Sigmoid colon (tissue), 6 donors: ENCODE measurements at regions not wholly inside any gene's neighbourhood (a gene's known extent, or its start where the extent isn't known, plus 50 kb on each side); places are given as distances from the start of the nearest gene placed in this dataset.

ENCODE experiments used
- DNase-seq: peaks from one replicate; pipeline ENCODE4 v3.0.0-alpha.2; 2019
- H3K27ac ChIP-seq, 4 donors: fragments of 200-600 bp; sonication (generic); one replicate each; pipeline ENCODE4 v1.5.1; 2016 to 2019; ENCODE audit warnings: mild to moderate bottlenecking in 1 of 4
- H3K27me3 ChIP-seq, 3 donors: fragments of 200-600 bp; sonication (generic); one replicate each; pipeline ENCODE4 v1.5.1; 2019; ENCODE audit warnings: mild to moderate bottlenecking in 1 of 3
- H3K36me3 ChIP-seq, 4 donors: fragments of 200-600 bp; sonication (generic); one replicate each; pipeline ENCODE4 v1.5.1; 2016 to 2019
- H3K4me1 ChIP-seq, 4 donors: fragments of 200-600 bp; sonication (generic); one replicate each; pipeline ENCODE4 v1.5.1; 2017 to 2019
- H3K4me3 ChIP-seq, 4 donors: fragments of 200-600 bp; sonication (generic); one replicate each; pipeline ENCODE4 v1.5.1; 2017 to 2019; ENCODE audit warnings: mild to moderate bottlenecking in 2 of 4, moderate library complexity in 1 of 4
- H3K9me3 ChIP-seq, 4 donors: fragments of 200-600 bp in 3 of 4; sonication (generic) in 3 of 4; one replicate each; pipeline versions ENCODE4 v1.5.1 to v1.6.1; 2013 to 2019
- CTCF ChIP-seq, 4 experiments: fragments of 450-650 bp in 3 of 4; fragments of 200-600 bp in 1 of 4; IDR thresholded peaks; one replicate each; pipeline ENCODE4 v1.5.1; 2016 to 2019; ENCODE audit warnings: antibody characterized with exemption in 4 of 4, mild to moderate bottlenecking in 3 of 4, moderate library complexity in 2 of 4
- EP300 ChIP-seq, 4 donors: sonication (generic); formaldehyde crosslinking; IDR thresholded peaks; one replicate each; pipeline ENCODE4 v1.6.1; 2017; ENCODE audit warnings: antibody characterized with exemption in 4 of 4
- POLR2A ChIP-seq, 2 donors: fragments of 450-650 bp; IDR thresholded peaks; one replicate each; pipeline ENCODE4 v1.6.1; 2016; ENCODE audit warnings: antibody characterized with exemption in 2 of 2, mild to moderate bottlenecking in 2 of 2, moderate library complexity in 2 of 2
- POLR2AphosphoS5 ChIP-seq, 4 donors: sonication (generic); formaldehyde crosslinking; IDR thresholded peaks; one replicate each; pipeline ENCODE4 v1.6.1; 2017; ENCODE audit warnings: antibody characterized with exemption in 4 of 4
- WGBS, 2 donors: extraction: QIAGEN DNeasy Blood & Tissue Kit; methylation state at CpG; one replicate each; pipeline ENCODE4 v1.1.7; 2013; 5-methylcytosine and 5-hydroxymethylcytosine counted together
- intact Hi-C: fragments of 100-400 bp; cut with DNase I; formaldehyde crosslinking; loops from one replicate; pipeline ENCODE4 v1.15.1; 2023
- donor health status: healthy with polysubstance abuse.
- donor health status: healthy.

GRCh38 chr1:230002164-230002803 lies 64.8 kb upstream of the GALNT2 start:
- Histone ChIP-seq H3K27ac (peak overlapping the region in 3 of 4 donors; percentile 6 to 20 (median 13)), H3K4me3 (no peak overlapping the region), H3K4me1 (peaks cover 0 to 31% (median 5%) of the 10 kb centered on the region in 4 donors), H3K36me3 (no peaks in the 10 kb centered on the region), H3K27me3 (no peaks in the 10 kb centered on the region), H3K9me3 (no peaks in the 10 kb centered on the region)
- 79 to 82% methylated on average over 5 of the region's 5 CpGs for WGBS, 2 donors
- no peak for TF ChIP-seq CTCF (IDR thresholded peaks at IDR 0.05)
- no peak for TF ChIP-seq POLR2AphosphoS5 (IDR thresholded peaks at IDR 0.05)
- TF ChIP-seq POLR2A (IDR thresholded peaks at IDR 0.05): no peak
- TF ChIP-seq EP300 (IDR thresholded peaks at IDR 0.05): no peak
- no peak for DNase-seq
- intact Hi-C loops: no loop called here

GRCh38 chr1:230003409-230003808 lies 63.6 kb upstream of the GALNT2 start:
- Histone ChIP-seq H3K36me3 (no peaks in the 10 kb centered on the region), H3K9me3 (no peaks in the 10 kb centered on the region), H3K4me3 (no peak overlapping the region), H3K27ac (no peak overlapping the region), H3K4me1 (peaks cover 0 to 27% (median 5%) of the 10 kb centered on the region in 4 donors), H3K27me3 (no peaks in the 10 kb centered on the region)
- WGBS, 2 donors: 96 to 97% methylated on average over 6 of the region's 6 CpGs
- no peak for DNase-seq
- intact Hi-C loops: no loop called here
- TF ChIP-seq CTCF (IDR thresholded peaks at IDR 0.05): no peak
- TF ChIP-seq POLR2AphosphoS5 (IDR thresholded peaks at IDR 0.05): no peak
- no peak for TF ChIP-seq POLR2A (IDR thresholded peaks at IDR 0.05)
- TF ChIP-seq EP300 (IDR thresholded peaks at IDR 0.05): no peak

- H3K27ac ChIP-seq: no peak overlapping the region
- H3K4me1 ChIP-seq: peaks cover 0 to 11% (median under 1%) of the 10 kb centered on the region in 4 donors
- no peaks in the 10 kb centered on the region for H3K36me3 ChIP-seq
- no peaks in the 10 kb centered on the region for H3K27me3 ChIP-seq
- no peak for DNase-seq
- no peaks in the 10 kb centered on the region for H3K9me3 ChIP-seq
- no peak overlapping the region for H3K4me3 ChIP-seq
- WGBS, 2 donors: 80 to 88% methylated on average over 8 of the region's 8 CpGs
- TF ChIP-seq POLR2A (IDR thresholded peaks at IDR 0.05) (no peak), EP300 (IDR thresholded peaks at IDR 0.05) (no peak), POLR2AphosphoS5 (IDR thresholded peaks at IDR 0.05) (no peak), CTCF (IDR thresholded peaks at IDR 0.05) (no peak)
- intact Hi-C loops: no loop called here
Measured at GRCh38 chr1:230005040-230005439, 62.0 kb upstream of the GALNT2 start.

GRCh38 chr1:230008721-230009120 lies 58.3 kb upstream of the GALNT2 start:
- 88 to 94% methylated on average over 4 of the region's 4 CpGs for WGBS, 2 donors
- peaks cover 0 to 10% (median 3%) of the 10 kb centered on the region in 4 donors for H3K4me1 ChIP-seq
- intact Hi-C loops: no loop called here
- TF ChIP-seq EP300 (IDR thresholded peaks at IDR 0.05) (no peak), CTCF (IDR thresholded peaks at IDR 0.05) (no peak), POLR2AphosphoS5 (IDR thresholded peaks at IDR 0.05) (no peak)
- H3K9me3 ChIP-seq: no peaks in the 10 kb centered on the region
- no peak for DNase-seq
- no peaks in the 10 kb centered on the region for H3K27me3 ChIP-seq
- H3K4me3 ChIP-seq: no peak overlapping the region
- H3K36me3 ChIP-seq: no peaks in the 10 kb centered on the region
- no peak overlapping the region for H3K27ac ChIP-seq
